Upper lobe of left lung (tissue), 6 donors: ENCODE measurements at regions not wholly inside any gene's neighbourhood (a gene's known extent, or its start where the extent isn't known, plus 50 kb on each side); places are given as distances from the start of the nearest gene placed in this dataset.

Source experiments
- ATAC-seq, 2 donors: fragments of 200-7000 bp; cut with Tn5 transposase; one replicate each; pipeline ENCODE4 v1.9.1; 2022; ENCODE audit warnings: mild to moderate bottlenecking in 2 of 2, moderate library complexity in 2 of 2; ENCODE audit not compliant: low FRiP score in 2 of 2
- DNase-seq, 2 donors: peaks; one replicate each; pipeline ENCODE4 v3.0.0-alpha.2; 2019 to 2020
- H3K27ac ChIP-seq, 4 donors: fragments of 200-600 bp; sonication (generic); one replicate each; pipeline ENCODE4 v1.5.1; 2016 to 2019
- H3K27me3 ChIP-seq, 4 donors: fragments of 200-600 bp; sonication (generic); one replicate each; pipeline ENCODE4 v1.5.1; 2017 to 2019
- H3K36me3 ChIP-seq, 4 donors: fragments of 200-600 bp; sonication (generic); one replicate each; pipeline ENCODE4 v1.5.1; 2016 to 2019
- H3K4me1 ChIP-seq, 4 donors: fragments of 200-600 bp; sonication (generic); one replicate each; pipeline ENCODE4 v1.5.1; 2018 to 2019
- H3K4me3 ChIP-seq, 4 donors: fragments of 200-600 bp; sonication (generic); one replicate each; pipeline ENCODE4 v1.5.1; 2017 to 2019; ENCODE audit warnings: mild to moderate bottlenecking in 2 of 4, moderate library complexity in 1 of 4
- H3K9me3 ChIP-seq, 4 donors: fragments of 200-600 bp; sonication (generic); one replicate each; pipeline ENCODE4 v1.5.1; 2018 to 2019
- CTCF ChIP-seq, 6 experiments: fragments of 450-650 bp in 4 of 6; fragments of 200-600 bp in 2 of 6; sonication (generic) in 2 of 6; IDR thresholded peaks; one replicate each; pipeline ENCODE4 v1.5.1; 2016 to 2019; ENCODE audit warnings: antibody characterized with exemption in 6 of 6
- EP300 ChIP-seq, 4 donors: sonication (generic); formaldehyde crosslinking; IDR thresholded peaks; one replicate each; pipeline ENCODE4 v1.5.1; 2017; ENCODE audit warnings: antibody characterized with exemption in 4 of 4, control low read depth in 2 of 4
- POLR2A ChIP-seq, 4 donors: fragments of 450-650 bp; IDR thresholded peaks; one replicate each; pipeline ENCODE4 v1.5.1; 2016 to 2017; ENCODE audit warnings: antibody characterized with exemption in 4 of 4, mild to moderate bottlenecking in 2 of 4
- POLR2AphosphoS5 ChIP-seq, 2 donors: sonication (generic); formaldehyde crosslinking; IDR thresholded peaks; one replicate each; pipeline ENCODE4 v1.5.1; 2017; ENCODE audit warnings: antibody characterized with exemption in 2 of 2
- WGBS, 2 donors: methylation state at CpG; one replicate each; pipeline ENCODE4 v1.1.5; 2017 to 2018; 5-methylcytosine and 5-hydroxymethylcytosine counted together
- donor health status: DM: no; HTN: no; CAD: no; lungs with moderate emphysema.
- donor health status: DM: no; HTN: yes; CAD: no; lungs with severe emphysema.

- no peak for DNase-seq
- no peak for ATAC-seq
- H3K27me3 ChIP-seq: no peaks in the 10 kb centered on the region
Measured at GRCh38 chrX:13147733-13148132, 103.3 kb upstream of the FAM9C start.

GRCh38 chrX:13147147-13147546 is 102.7 kb upstream of the FAM9C start:
- no peak for DNase-seq
- 84 to 100% methylated on average over 3 of the region's 3 CpGs for WGBS, 2 donors
- H3K9me3 ChIP-seq: no peaks in the 10 kb centered on the region
- no peak for ATAC-seq
- no peak overlapping the region for H3K4me3 ChIP-seq
- no peak overlapping the region for H3K27ac ChIP-seq
- TF ChIP-seq CTCF (IDR thresholded peaks at IDR 0.05) (no peak), POLR2AphosphoS5 (IDR thresholded peaks at IDR 0.05) (no peak), POLR2A (IDR thresholded peaks at IDR 0.05) (no peak), EP300 (IDR thresholded peaks at IDR 0.05) (no peak)
- H3K4me1 ChIP-seq: no peaks in the 10 kb centered on the region
- no peaks in the 10 kb centered on the region for H3K27me3 ChIP-seq
- H3K36me3 ChIP-seq: no peaks in the 10 kb centered on the region

More at GRCh38 chrX:13147733-13148132, 103.3 kb upstream of the FAM9C start:
- H3K36me3 ChIP-seq: no peaks in the 10 kb centered on the region
- H3K4me3 ChIP-seq: no peak overlapping the region
- H3K9me3 ChIP-seq: no peaks in the 10 kb centered on the region
- H3K4me1 ChIP-seq: no peaks in the 10 kb centered on the region
- TF ChIP-seq POLR2A (IDR thresholded peaks at IDR 0.05) (no peak), POLR2AphosphoS5 (IDR thresholded peaks at IDR 0.05) (no peak), CTCF (IDR thresholded peaks at IDR 0.05) (no peak), EP300 (IDR thresholded peaks at IDR 0.05) (no peak)
- no peak overlapping the region for H3K27ac ChIP-seq

GRCh38 chrX:13144927-13145655 is 100.7 kb upstream of the FAM9C start:
- Histone ChIP-seq H3K4me3 (no peak overlapping the region), H3K27ac (no peak overlapping the region), H3K4me1 (no peaks in the 10 kb centered on the region), H3K9me3 (no peaks in the 10 kb centered on the region), H3K27me3 (no peaks in the 10 kb centered on the region), H3K36me3 (no peaks in the 10 kb centered on the region)
- TF ChIP-seq EP300 (IDR thresholded peaks at IDR 0.05) (no peak), POLR2A (IDR thresholded peaks at IDR 0.05) (no peak), POLR2AphosphoS5 (IDR thresholded peaks at IDR 0.05) (no peak), CTCF (IDR thresholded peaks at IDR 0.05) (no peak)
- DNase-seq: no peak
- no peak for ATAC-seq
- 92 to 100% methylated on average over 1 of the region's 1 CpG for WGBS, 2 donors

GRCh38 chrX:13142891-13143290 is 98.5 kb upstream of the FAM9C start:
- ATAC-seq: no peak
- H3K9me3 ChIP-seq: peaks cover 0 to 6% (median 0%) of the 10 kb centered on the region in 4 donors
- no peak overlapping the region for H3K27ac ChIP-seq
- H3K36me3 ChIP-seq: no peaks in the 10 kb centered on the region
- WGBS, 2 donors: 48% methylated on average over 2 of the region's 3 CpGs; no CpG with 5 or more reads in 1 of the 2 donors
- no peak for DNase-seq
- H3K4me1 ChIP-seq: no peaks in the 10 kb centered on the region
- TF ChIP-seq EP300 (IDR thresholded peaks at IDR 0.05) (no peak), POLR2A (IDR thresholded peaks at IDR 0.05) (no peak), POLR2AphosphoS5 (IDR thresholded peaks at IDR 0.05) (no peak), CTCF (IDR thresholded peaks at IDR 0.05) (no peak)
- H3K27me3 ChIP-seq: no peaks in the 10 kb centered on the region
- H3K4me3 ChIP-seq: no peak overlapping the region

GRCh38 chrX:13140007-13140406 is 95.6 kb upstream of the FAM9C start:
- Histone ChIP-seq H3K27ac (no peak overlapping the region), H3K4me3 (no peak overlapping the region), H3K27me3 (no peaks in the 10 kb centered on the region), H3K4me1 (no peaks in the 10 kb centered on the region), H3K36me3 (no peaks in the 10 kb centered on the region), H3K9me3 (peaks cover 0 to 6% (median 0%) of the 10 kb centered on the region in 4 donors)
- TF ChIP-seq POLR2A (IDR thresholded peaks at IDR 0.05): no peak
- no peak for TF ChIP-seq POLR2AphosphoS5 (IDR thresholded peaks at IDR 0.05)
- TF ChIP-seq EP300 (IDR thresholded peaks at IDR 0.05): no peak
- 92% methylated on average over 5 of the region's 5 CpGs; no CpG with 5 or more reads in 1 of the 2 donors for WGBS, 2 donors
- no peak for ATAC-seq
- DNase-seq: peak in 1 of 2 donors; percentile 15
